Fibroblast of peridontal ligament (primary cell): ENCODE measurements at regions not wholly inside any gene's neighbourhood (a gene's known extent, or its start where the extent isn't known, plus 50 kb on each side); places are given as distances from the start of the nearest gene placed in this dataset.

Source experiments
- DNase-seq: peaks from one replicate; pipeline ENCODE4 v3.0.0-alpha.2; 2010; ENCODE audit errors: extremely low read depth

DNA sequence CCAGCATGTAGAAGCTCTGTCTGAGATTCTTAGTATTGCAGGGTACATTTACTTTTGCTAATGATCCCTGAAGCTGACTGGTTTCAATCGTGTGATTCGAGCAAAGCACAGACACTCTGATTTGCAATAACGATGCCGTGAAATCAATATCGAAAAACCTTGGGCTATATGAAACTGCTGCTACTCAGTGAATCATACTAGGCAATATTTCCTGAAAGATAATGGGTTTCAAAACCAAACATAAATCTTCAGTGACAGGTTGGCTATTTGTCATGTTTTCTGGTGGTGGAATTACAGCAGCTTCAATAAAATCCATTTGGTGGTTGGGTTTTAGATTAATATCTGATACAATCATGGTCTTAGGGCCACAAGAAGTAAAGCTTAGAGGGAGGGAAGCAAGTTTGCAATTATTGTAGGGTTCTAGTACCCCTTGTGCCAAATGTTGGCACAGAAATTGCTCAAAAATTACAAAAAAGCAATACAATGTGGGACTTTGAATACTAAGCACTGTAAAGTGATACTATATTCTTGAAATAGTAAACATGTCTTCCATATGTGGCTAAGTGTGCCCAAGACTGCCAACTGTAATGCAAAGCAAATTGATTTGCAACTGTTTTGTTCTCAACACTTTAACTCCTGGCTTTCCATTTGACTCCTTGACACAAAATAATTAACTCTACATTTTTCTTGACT is 112.4 kb upstream of the JAZF1 start:
- no peak for DNase-seq

DNA sequence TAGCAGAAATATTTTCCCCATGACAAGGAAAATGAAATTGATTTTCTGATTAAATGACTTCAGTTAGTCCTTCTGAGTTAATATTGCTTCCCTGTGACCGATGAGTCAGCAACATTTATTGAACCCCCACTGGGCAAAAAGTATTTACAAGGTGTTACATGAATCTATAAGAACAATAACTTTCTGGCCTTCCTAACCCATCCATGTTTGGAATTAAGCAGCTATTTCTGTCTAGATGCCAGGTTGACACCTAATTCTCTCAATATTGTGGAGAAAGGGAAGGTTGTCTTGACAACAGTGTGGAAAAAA is 112.9 kb upstream of the JAZF1 start:
- DNase-seq = no peak

DNA sequence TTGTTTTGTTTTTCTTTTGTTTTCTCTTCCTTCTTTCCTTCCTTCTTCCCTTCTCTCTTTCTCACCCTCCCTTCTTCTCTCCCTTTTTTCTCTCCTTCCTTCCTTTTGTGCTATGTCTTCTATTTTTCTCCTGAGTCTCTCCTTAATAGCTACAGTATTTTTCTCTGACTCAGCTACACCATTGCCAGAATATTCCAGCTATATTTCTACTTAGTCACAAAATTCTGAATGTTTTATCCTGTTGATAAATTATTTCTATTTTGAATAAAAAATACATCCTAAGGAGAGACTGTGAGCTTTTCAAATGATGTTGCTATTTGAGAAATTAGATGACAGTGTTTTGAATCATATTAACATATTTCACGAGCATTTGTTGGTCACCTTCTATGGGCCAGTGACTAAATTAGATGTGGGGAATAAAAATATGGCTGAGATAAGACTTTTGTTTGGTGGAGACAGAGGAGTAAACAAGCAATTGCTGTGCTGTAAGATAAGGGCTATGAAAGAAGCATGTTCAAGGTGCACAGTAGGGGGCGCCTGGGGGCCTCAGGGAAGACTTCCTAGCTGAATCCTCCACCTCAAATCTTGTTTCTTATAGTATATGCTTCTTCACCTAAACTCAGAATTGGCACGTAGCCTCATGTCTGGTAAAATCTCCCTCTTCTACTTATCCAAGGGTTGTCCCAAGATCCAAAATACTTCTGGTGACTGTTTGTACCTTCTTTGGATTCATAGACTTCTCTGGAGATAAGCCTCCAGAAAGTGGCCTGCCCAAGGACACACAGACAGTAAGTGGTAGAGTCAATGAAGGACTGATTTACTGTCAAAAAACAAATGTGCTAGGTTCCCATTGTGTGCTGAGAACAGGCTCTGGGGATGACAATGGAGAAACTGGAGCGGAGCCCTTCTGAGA is 115.5 kb upstream of the CREB5 start:
- peak; percentile 5 for DNase-seq

DNA sequence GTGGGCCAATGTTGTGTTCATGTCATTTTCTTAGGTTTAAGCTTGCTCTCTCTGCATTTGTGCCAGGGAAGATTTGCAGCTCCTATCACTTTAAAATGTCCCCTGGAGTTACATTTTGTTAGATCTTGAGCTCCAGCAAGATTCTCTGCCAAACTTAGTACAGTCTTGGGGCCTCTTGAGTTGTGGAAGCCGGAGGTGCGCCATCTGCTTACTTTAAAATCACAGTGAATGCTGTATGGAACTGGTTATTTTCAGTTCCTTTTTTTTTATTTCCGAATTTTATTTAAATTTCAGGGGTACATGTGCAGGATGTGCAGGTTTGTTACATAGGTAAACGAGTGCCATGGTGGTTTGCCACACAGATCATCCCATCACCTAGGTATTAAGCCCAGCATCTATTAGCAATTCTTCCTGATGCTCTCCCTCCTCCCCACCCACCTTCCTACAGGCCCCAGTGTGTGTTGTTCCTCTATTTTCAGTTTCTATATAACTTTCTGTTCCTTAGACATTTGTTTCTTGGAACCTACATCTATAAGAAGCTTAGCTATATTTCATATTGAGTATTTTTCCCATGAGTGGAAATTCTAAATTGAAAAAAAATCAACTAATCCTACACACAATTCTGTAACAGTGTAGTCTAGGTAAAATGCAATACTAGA is 114.4 kb upstream of the CREB5 start:
- no peak for DNase-seq

DNA sequence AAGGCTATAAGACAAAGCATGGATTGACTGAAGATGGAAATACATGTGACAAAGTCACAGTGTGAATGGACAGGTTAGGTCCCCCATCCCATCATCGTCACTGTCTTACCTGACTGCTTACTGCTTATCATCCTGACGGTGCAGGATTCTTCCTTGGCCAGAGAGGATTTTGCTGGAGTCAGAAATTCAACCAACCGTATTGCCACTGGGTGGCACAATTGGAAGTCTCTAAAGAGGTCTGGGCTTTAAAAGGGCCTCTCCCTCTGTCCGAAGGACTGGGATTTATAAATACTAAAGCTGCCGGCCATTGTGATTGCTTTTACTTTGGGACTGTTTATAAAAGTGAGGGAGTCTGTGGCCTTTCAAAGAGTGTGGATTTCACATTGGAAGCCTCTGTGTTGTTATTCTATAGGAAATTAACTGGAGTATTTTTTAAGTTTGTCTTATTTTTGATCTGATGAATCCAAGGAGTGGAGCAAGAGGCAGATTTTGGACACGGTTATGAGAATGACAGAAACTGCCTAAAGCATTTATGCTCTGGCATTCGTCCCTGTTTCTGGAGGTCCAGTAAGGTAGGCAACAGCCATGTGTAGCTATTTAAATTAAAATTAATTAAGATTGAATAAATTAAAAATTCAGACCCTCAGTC is 113.3 kb upstream of the CREB5 start:
- peak; percentile 45 for DNase-seq

DNA sequence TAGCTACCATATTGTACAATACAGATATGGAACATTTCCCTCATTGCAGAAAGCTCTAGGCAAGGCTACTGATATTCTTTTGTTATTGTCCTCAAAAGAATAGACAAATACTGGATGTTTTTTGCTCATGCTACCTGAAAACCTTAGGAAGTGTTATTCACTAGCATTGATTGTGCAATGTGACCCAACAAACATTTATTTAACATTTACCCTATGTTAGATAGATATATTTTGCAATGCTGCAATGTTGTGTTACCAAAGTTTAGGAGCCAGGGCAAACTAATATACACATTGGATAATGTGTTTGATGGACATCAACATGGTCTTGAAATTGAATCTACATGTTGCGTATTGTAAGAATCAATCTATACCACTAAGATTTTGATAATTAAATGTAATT is 112.8 kb upstream of the CREB5 start:
- DNase-seq = no peak

DNA sequence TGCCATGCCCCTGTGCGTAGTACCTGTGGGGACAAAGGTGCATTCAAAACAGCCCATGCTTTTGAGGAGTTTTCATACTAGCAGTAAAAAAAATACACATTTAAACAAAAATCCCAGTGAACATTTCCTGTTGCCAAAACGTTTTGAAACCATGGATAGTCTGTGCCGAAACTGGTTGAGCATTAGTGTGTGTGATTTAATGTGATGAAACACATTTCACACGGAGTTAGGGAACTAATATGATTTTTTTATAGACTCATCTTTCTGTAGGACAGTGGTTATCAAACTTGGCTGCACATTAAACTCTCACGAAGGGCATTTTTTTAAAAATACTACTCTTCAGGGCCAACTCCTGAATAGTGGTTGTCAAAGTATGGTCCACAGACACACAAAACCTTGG is 111.8 kb upstream of the CREB5 start:
- no peak for DNase-seq

DNA sequence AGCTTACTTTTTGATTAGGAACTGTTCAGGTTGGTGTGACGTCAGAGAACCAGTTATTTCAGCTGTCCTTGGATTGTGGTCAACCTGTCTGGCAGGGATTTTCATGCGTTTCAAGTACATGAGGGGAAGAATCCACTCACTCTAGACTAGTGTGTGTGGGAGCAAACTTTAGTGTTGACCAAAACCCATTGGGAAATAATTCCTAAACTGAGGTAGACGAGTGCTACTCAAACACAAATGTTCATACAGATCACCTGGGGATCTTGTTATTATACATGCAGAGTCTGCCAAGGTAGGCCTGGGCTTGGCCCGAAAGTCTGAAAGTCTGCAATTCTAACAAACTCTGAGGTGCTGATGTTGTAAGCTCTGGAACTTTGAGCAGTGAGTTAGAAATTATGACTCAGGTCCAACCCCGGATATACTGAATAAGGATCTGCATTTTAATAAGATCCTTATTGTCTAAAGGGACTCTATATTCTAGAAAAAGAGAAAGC is 111.1 kb upstream of the CREB5 start:
- DNase-seq = peak; percentile 4

DNA sequence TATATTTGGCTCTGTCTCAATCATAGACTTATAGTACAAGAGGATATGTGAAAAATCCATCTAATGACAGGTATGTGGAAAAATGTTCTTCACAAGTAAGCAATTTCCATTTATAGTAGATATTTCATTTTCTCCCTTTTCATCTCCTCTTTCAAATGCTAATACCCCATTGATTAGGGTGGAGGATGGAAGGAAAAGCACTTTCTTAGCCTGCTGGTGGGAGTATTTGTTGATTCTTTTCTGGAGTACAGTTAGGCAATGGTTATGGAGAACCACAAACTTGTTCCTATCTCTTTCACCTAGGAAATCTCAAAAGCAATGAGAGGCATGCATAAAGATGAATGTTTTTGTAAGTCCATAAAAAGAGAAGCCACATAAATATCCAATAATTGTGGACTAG is 108.0 kb upstream of the CREB5 start:
- DNase-seq = no peak

DNA sequence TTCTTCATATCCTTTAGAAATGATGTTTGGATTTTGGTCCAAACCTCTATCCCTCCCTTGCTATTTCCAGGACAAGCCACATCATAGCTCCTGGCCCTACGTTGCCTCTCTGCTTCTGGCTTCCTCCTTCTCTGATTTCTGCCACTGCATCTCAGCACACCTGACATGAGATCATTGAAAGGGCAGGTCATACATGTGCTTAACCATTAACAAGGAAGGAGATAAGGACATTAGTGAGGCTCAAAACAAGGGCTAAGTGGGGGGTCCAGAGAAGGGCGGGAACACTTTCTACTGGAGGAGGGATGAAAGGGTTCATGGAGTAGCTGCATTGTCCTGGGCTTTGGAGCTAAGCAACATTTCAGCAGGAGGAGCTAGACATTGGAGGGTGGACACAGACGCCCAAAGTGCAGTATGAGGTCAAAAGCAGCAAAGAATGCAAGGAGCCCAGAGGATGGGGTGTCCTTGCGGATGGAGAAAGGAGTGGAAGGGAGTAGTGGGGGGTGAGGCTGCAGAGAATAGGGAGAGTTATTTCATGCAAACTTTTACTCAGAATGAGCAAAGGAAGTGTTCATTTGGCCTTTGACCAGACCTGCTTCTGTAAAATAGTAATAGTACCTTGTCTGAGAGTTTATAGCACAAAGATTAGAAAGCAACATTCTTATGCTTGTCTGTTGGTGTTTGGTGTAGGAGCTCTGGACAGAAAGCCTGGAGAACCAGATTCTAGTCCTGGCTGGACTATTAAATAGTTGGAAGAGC is 102.4 kb upstream of the CREB5 start:
- DNase-seq = no peak

DNA sequence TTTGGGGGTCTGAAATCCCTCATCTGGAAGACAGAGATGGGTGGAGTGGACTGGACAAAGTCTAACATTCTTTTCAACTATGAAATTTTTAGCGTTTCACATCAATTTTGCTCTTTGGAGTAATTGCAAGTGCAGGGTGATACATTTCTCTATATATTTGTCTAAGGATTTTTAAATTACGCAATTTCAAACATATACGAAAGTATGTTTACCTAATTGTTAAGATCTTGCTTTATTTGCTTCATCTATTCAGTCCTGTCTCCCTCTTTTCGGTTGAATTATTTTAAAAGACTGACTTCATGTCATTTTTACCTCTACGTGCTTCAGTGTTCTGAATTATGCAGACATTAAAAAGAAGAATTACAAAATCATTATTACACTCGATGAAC is 101.9 kb upstream of the CREB5 start:
- no peak for DNase-seq

DNA sequence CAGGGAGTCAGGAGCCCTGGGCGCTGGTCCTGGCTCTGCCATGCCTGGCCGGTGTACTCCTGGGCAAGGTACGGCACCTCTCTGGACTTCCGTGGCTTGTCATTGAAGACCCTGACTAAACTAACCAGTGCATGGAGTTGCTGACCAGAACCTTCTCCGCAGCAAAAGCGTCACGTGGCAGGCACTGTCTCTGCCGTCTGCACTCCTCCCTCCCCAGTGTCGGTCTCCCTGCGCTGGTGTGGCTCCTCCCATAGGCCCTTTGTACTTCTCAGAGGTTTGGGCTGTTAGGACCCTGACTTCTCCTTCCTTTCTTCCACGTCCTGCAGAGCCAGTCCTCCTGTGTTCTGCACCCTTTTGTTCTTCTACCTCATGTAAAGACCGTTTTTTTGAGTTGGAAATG is 100.6 kb upstream of the CREB5 start:
- DNase-seq = no peak

DNA sequence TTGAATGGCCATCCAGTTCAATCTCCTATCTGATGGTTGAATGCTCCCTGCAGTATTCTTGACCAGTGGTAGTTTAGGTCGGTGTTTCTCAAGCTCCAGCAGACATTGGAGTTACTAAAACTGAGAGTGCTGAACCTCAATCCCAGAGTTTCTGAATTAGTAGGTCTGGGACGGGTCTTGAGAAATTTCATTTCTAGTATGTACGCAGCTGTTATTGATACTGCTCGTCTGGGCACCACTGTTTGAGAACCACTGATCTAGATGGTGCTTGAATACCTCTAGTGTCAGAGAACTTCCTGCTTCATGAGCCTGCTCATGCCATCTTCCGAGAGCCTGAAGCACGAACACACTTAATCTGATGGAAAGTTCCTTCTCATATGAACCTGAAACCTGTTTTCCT is 99.4 kb upstream of the CREB5 start:
- no peak for DNase-seq

DNA sequence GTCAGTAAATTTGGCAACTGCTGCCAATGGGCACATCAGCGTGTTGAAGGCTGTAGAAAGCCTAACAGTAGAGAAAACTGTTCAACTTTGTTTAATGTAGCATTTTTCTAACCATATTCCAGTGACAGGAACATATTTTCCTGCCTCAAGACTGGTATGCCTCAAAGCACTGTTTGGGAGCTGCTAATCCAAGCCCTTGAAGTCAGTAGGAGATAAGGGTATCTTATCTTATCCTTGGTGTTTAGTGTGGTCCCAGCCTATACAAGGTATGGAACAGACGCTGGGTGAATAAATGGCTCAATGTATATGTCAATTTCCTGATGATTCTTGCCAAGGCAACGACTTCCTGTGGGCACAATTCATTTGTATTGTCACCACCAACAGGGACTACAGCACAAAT is 97.5 kb upstream of the CREB5 start:
- no peak for DNase-seq

DNA sequence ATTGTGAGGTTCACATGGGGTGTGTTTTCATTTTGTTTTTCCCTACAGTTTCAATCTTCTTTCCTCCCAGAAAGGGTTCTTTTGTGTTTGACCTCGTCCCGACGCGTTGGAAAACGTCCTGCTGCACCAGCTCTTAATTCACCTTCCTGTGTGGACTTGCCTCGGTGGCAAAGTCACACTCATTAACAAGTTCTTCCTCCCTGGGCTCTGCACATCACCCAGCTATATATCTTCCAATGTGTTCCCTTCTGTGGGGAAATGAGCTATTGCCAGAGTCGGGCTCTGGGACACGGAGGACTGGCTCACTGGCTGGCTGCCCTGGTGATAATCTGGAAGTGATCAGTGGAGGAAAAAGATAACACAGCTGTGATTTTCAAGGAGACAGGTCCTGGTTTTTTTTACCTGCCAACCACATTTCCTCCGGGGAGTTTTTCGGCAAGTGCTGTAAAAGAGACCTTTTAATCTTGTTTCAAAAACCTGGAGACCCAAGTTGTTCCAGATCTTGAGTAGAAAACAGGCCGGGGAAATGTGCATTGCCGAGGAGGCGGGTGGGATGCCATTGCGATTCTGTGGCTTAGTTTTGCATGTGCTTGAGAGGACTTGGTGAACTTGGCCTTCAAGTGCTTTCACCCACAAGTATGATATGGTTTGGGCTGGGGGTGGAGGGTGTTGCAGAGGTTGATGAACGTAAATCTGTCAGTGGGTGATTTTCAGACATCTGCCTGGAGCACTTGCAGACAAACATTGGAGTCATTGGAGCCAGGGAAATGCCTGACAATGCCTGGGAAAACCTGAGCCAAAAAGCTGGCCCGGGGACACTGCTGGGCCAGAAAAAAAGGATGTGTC is 96.5 kb upstream of the CREB5 start:
- DNase-seq = no peak

DNA sequence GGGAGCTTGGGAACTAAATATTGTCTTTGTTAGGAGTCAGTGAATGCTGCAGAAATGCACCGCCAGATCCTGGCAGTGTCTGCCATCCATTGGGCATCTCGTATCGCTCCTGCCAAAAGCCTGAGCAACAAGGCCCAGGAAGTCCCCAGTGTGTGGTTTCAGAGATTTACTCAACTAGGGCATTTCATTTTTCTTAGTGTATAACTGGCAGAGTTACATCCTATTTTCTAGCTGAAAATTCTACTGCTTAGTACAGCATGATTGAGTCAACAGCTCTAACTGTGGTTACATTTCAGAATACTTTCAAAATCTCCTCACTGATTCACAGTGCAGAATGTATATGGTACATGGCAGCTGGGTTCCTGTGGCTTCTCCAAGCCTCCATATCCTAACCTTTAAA is 95.8 kb upstream of the CREB5 start:
- peak; percentile 37 for DNase-seq

DNA sequence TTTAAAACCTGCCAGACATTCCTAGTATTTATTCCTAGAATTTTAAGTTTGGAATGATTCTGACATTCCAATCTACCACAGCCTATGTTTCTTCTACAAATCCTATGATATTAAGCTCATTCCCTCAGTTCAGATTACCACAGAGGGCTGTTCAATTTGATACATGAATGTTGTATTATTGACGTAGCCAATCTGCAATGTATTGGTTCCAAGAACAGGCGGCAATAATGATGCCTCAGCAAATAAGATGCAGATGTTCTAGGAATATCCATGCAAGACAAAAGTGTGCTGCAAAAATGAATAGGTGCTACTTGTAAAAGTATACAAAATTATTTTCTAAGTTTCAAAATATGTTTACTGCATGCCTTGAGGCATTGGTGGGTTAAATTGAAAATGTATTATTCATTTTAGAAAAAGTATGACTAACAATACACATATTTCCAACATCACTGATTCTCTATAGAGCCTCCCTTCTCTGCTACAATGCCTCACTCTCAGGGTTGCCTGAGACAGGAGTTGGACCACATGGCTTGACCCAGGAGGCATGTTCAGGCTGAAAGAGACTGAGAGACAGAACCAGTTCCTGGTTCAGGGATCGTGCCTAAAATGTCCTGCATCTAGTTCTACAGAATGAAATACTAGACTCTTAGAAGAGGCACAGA is 94.1 kb upstream of the CREB5 start:
- DNase-seq = no peak

DNA sequence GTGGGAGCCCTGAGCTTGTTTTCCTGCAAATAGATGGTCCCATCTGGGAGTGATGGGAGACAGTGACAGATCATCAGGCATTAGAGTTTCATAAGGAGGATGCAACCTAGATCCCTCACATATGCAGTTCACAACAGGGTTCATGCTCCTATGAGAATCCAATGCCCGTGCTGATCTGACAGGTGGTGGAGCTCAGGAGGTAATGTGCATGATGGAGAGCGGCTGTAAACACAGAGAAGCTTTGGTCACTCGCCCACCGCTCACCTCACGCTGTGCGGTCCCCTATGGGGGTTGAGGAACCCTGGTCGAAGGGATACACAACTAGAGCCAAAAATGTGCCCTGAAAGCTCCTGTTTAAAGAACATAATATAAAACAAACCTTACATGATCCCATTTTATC is 88.5 kb upstream of the CREB5 start:
- DNase-seq = no peak

DNA sequence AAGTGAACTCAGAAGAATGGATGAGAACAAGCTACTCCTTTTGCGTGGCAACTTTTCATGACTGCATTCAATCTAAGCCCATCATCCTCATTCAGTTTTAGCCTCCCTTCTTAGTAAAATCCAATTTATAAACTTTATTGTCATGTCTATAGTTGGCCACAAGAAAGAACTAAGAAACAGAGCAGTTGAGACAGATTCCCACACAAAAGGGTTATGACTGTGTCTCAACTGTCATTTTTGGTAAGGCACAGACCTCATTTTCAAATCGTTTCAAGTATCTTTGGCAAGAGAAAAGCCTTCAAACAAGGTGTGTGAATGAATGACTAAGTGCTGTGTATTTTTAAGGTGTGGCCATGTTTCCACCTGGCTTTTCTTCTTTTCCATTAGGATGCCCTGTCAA is 84.2 kb upstream of the CREB5 start:
- DNase-seq = no peak
